T-helper 2 cell (primary cell): ENCODE measurements at regions not wholly inside any gene's neighbourhood (a gene's known extent, or its start where the extent isn't known, plus 50 kb on each side); places are given as distances from the start of the nearest gene placed in this dataset.
"Not testable (repeated sequence)": the region's sequence is repeated elsewhere in the genome, so short reads cannot be mapped to it uniquely, and the experiment has no call there.

ENCODE experiments used
- DNase-seq, 5 experiments: peaks; one replicate each; pipeline versions ENCODE4 v3.0.0 to v3.0.0-alpha.2; 2012 to 2022

DNA sequence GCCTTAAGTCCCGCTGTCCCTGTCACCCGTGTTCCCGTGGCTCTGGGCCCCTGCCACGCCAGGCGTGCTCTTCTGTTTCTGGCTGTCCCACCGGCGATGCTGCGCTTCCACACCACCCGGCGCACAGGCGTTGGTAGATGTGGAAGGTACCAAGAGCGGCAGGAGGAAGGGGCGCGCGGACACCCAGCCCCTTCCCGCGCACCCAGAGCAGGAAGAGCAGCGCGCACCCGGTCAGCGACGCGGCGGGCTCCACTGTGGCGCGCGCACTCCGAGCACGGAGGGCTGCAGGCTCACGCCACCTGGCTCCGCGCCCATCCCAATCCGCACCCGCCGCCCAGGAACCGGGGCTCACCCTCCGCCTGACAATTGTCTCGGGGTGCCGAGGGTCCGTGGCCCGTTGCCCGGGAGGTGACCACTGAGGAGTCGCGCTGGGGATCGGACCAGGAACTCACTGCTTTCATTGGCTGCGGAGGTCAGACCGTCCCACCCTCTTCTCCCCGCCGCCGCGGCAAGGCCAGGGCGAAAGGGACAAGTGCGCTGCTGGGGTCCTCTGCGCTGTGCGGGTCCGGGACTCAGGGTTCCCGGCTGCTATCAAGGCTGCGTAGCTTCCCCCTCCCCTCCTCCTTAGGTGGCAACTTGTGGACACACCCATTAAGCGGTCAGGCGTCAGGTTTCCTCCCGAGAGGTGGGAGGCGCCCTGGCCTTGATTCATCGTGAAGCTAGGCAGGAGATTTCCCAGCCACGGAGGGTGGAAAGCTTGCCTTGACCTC, 121.6 kb upstream of the ZNF92 start:
- peak in 2 of 5 experiments; percentile 46 to 57 for DNase-seq

DNA sequence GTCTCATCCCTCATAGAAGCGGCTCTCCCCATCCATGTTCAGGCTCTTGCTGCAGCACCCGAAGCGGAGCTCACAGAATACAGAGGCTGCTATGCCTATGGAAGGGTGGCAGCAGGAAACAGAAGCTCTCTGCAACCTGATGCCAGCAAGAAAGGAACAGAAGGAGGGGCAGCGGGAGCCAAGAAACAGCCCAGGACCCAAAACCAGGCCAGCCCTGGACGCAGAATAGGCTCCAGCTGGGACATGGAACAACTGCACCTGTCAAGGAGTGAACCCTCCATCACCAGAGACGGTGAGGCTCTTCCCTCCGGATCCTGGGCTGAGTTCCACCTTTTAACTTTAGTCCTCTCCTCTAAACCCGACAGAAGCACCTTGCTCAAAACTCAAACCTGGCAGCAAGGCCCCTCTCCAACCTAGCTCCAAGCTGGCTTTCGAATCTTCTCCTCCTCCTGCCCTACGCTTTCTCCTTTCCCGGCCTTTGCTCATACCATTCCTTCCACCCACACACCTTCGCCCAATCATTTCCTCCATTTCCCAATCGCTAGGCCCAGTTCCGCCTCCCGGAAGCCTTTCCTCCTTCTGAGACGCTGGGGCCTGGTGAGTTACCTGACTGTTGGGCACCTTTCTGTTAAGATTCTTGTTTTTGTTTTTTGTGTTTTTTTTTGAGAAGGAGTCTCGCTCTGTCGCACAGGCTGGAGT, 122.8 kb upstream of the ZNF92 start:
- no peak for DNase-seq

DNA sequence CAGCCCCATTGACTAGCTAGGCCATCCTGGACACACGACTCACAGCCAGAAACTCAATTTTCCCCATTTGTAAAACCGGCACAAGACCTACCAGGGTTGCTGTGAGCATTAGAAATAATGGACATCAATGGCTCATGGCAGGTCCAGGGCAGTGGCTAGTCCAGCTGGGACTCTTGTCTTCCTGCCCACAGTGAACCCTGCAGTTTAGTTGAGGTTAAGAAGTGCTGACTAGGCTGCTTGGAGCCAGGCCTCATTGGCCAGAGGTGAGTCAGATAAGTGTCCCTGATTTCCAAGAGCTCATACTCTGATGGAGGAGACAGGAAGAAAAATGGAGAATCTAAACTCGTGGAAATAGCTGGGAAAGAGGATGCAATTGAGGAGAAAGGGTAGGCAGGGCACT, 123.4 kb upstream of the ZNF92 start:
- DNase-seq: no peak

- DNase-seq: no peak
Measured at GRCh38 chr7:65247491-65247890, 126.2 kb upstream of the ZNF92 start.

DNA sequence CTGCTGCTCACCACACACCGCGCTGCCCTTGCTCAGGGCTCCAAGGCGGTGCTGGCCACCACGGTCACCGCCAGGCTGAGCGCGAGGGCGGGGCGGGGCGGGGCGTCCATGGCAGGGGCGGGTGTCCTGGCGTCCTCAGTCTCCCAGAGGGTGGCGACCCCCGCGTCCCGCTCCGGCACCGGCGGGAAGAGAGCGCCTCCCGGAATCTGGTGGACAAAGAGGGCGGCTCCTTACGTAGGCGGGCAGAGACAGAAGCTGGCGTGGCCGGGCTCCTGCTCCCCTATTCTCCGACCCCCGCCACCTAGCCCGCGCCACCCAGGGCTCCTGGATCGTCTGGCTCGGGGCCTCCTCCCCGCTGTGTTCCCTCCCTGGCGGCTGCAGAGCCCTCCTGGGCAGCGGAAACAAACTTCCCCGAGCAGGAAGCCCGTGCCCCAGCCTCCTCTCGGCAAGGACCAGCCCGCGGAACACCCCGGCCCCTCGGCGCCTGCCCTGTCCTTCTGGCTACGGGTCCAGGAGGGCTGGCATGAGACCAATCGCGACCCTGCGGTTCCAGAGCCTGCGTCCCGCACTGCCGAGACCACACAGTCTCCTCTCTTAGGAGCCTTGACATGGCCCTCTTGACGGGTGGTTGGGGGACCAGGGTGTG, 133.8 kb upstream of the ZNF92 start:
- no peak for DNase-seq

- DNase-seq: no peak
Measured at GRCh38 chr7:65239324-65239706, 134.3 kb upstream of the ZNF92 start.

GRCh38 chr7:65238785-65239184, 134.9 kb upstream of the ZNF92 start:
- no peak for DNase-seq

DNA sequence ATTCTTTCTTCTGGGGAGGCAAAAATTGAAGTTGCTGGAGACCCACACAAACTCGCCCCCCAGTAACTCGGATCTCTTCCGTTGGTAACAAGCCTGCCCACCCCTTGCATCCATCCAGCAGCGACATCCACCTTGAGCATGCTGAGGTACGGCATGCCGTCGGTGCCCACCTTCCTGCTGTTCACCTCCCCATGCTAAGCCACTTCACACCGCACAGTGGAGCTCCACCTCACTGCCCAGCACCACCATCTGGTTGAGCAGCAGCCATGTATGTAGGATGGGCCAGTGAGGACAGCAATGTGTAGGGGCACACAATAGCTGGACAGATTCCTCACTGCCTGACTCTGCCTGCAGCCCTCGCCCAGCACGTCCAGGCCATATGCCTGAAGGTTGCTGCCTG, 138.1 kb upstream of the ZNF92 start:
- no peak for DNase-seq

DNA sequence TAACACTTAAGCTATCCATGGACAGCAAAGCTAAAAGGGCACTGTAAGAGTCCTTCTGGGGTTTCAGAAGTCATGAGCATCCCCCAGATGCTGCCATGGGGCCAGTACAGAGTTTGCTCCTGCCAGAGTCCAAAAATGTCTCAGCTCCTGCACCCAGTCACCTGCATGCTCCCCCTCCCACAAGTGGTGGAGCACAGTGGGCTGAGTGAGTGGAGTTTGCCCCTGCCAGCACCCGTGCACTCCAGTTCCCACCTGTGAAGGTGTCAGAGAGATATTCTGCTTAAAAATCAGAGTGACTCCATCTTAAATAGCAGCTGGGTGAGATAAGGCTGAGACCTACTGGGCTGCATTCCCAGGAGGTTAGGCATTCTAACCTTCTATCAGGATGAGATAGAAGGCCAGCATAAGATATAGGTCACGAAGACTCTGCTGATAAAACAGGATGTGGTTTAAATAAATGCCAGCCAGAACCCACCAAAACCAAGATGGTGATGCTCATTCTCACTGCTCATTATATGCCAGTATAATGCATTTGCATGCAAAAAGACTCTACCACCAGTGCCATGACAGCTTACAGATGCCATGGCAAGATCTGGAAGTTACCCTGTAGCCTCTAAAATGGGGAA, 140.1 kb upstream of the ZNF92 start:
- peak in 2 of 5 experiments; percentile 27 to 36 for DNase-seq

DNA sequence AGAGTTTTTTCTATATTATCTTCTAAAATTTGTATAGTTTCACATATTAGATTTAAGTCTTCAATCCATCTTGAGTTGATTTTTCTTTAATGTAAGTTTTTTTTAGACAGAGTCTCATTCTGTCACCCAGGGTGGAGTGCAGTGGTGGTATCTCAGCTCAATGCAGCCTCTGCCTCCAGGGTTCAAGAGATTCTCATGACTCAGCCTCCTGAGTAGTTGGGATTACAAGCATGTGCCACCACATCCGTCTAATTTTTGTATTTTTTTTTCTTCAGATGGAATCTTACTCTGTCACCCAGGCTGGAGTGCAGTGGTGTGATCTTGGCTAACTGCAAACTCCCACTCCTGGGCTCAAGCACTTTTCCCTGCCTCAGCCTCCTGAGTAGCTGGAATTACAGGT, 143.4 kb upstream of the ZNF92 start:
- no peak for DNase-seq

- no peak for DNase-seq
Measured at GRCh38 chr7:65225422-65226006, 148.1 kb upstream of the ZNF92 start.

GRCh38 chr7:65222655-65223054, 151.0 kb upstream of the ZNF92 start:
- no peak for DNase-seq

- DNase-seq: no peak
Measured at GRCh38 chr7:65221683-65222082, 152.0 kb upstream of the ZNF92 start.

- DNase-seq: no peak
Measured at GRCh38 chr7:65219623-65220022, 154.0 kb upstream of the ZNF92 start.

DNA sequence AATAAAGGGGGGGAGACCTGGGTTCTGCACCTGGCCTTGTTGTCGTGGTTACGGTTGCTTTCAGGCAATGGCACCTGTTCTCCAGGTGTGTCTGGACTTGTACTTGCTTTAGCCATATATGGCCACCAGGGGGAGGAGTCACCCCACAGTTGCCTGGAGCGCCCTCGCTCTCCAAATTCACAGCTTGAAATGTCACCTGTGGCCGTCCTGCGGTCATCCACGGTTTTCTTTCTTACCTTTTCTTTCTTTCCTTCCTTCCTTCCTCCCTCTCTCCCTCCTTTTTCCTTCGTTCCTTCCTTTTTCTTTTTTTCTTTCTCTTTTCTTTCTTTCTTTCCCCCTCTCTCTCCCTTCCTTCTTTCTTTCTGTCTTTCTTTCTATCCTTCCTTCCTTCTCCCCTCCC, 157.2 kb upstream of the ZNF92 start:
- peak in 4 of 5 experiments; percentile 25 to 62 (median 50) for DNase-seq

GRCh38 chr7:65213260-65213659, 160.4 kb upstream of the ZNF92 start:
- DNase-seq: not testable (repeated sequence)

GRCh38 chr7:65199221-65199620, 174.4 kb upstream of the ZNF92 start:
- DNase-seq: not testable (repeated sequence)

- DNase-seq: not testable (repeated sequence)
Measured at GRCh38 chr7:65193334-65194058, 180.2 kb upstream of the ZNF92 start.

DNA sequence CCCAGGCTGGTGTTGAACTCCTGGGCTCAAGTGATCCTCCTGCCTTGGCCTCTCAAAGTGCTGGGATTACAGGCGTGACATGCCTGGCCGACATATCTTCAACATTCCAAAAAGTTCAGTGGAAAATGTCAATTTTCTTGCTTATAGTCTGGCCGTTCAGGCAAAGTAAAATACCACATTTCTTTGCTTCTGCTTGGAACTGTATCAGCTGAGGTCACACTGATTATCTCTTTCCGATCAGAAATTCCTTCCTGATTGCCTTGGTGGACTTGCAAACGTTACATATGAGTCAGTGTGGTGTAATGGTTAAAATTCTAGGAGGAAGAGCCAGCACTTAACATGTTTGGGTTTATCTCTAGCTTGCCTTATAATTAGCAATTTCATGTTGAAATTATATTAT, 170.6 kb upstream of the ERV3-1 start:
- not testable (repeated sequence) for DNase-seq

- not testable (repeated sequence) for DNase-seq
Measured at GRCh38 chr7:65150105-65150504, 143.6 kb upstream of the ERV3-1 start.

DNA sequence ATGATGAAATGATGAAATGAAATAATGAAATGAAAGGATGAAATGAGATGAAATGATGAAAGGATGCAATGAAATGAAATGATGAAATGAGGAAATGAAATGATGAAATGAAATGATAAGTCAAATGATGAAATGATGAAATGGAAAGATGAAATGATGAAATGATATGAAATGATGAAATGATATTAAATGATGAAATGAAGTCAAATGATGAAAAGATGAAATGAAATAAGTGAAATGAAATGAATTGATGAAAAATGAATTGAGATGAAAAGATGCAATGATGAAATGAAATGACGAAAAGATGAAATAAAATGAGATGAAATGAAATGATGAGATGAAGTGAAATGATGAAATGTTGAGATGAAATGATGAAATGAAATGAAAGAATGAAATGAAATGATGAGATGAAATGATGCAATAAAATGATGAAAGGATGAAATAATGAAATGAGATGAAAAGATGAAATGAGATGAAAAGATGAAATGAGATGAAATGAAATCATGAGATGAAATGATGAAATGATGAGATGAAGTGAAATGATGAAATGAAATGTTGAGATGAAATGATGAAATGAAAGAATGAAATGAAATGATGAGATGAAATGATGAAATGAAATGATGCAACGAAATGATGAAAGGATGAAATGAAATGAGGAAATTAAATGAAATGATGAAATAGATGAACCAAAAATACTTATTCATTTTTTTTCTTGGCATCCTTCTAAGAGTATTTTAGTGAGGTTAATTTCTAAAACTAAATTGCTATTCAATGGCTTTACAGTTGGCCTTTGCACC, 139.8 kb upstream of the ERV3-1 start:
- not testable (repeated sequence) for DNase-seq
